ENCODE measurements at regions not wholly inside any gene's neighbourhood (a gene's known extent, or its start where the extent isn't known, plus 50 kb on each side); places are given as distances from the start of the nearest gene placed in this dataset.

- H2AFZ ChIP-seq (ENCODE audit: low read depth, low read length): no peak overlapping the region
- H3F3A ChIP-seq (ENCODE audit: insufficient read depth, low read length, poor library complexity, severe bottlenecking): no peaks in the 10 kb centered on the region
- H3K27me3 ChIP-seq (ENCODE audit: insufficient read depth, low read depth, low read length): no peaks in the 10 kb centered on the region
- H3K9me3 ChIP-seq (ENCODE audit: low read length): no peaks in the 10 kb centered on the region
- no peaks in the 10 kb centered on the region for H3K79me2 ChIP-seq (replicated peaks; ENCODE audit: insufficient read depth, low read length)
- H4K20me1 ChIP-seq (ENCODE audit: insufficient read depth): no peaks in the 10 kb centered on the region
- no peak overlapping the region for H3K4me2 ChIP-seq (ENCODE audit: low read length)
- H3K27ac ChIP-seq (ENCODE audit: low read length): no peak overlapping the region
- TF ChIP-seq, protein P1, sequence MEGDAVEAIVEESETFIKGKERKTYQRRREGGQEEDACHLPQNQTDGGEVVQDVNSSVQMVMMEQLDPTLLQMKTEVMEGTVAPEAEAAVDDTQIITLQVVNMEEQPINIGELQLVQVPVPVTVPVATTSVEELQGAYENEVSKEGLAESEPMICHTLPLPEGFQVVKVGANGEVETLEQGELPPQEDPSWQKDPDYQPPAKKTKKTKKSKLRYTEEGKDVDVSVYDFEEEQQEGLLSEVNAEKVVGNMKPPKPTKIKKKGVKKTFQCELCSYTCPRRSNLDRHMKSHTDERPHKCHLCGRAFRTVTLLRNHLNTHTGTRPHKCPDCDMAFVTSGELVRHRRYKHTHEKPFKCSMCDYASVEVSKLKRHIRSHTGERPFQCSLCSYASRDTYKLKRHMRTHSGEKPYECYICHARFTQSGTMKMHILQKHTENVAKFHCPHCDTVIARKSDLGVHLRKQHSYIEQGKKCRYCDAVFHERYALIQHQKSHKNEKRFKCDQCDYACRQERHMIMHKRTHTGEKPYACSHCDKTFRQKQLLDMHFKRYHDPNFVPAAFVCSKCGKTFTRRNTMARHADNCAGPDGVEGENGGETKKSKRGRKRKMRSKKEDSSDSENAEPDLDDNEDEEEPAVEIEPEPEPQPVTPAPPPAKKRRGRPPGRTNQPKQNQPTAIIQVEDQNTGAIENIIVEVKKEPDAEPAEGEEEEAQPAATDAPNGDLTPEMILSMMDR (IDR thresholded peaks at IDR 0.05; ENCODE audit: poor library complexity, severe bottlenecking): no peak
- TF ChIP-seq EZH2 (IDR thresholded peaks at IDR 0.05; ENCODE audit: borderline replicate concordance, insufficient read depth, low read length, poor library complexity, severe bottlenecking) (no peak), SMC3 (conservative IDR thresholded peaks at IDR 0.05; ENCODE audit: poor library complexity) (no peak), POLR2AphosphoS5 (IDR thresholded peaks at IDR 0.05) (no peak), RAD21 (conservative IDR thresholded peaks at IDR 0.05) (no peak), EP300 (conservative IDR thresholded peaks at IDR 0.05; ENCODE audit: poor library complexity, severe bottlenecking) (no peak), REST (IDR thresholded peaks at IDR 0.05; ENCODE audit: borderline replicate concordance) (no peak), MXI1 (conservative IDR thresholded peaks at IDR 0.05; ENCODE audit: poor library complexity, severe bottlenecking) (no peak), TAF1 (IDR thresholded peaks at IDR 0.05; ENCODE audit: low read depth) (no peak)
- H3K4me3 ChIP-seq (ENCODE audit: low read length): no peak overlapping the region
- no peaks in the 10 kb centered on the region for H3K36me3 ChIP-seq (ENCODE audit: insufficient read depth, low read length)
- no peaks in the 10 kb centered on the region for H3K9me2 ChIP-seq (ENCODE audit: insufficient read depth, low read length)
- H3K9ac ChIP-seq (ENCODE audit: low read length): no peak overlapping the region
Observed at GRCh38 chr3:87811953-87812352, 246.9 kb downstream of the CGGBP1 start.

GRCh38 chr3:87810452-87811016 is 248.3 kb downstream of the CGGBP1 start:
- no peak overlapping the region for H3K27ac ChIP-seq (ENCODE audit: low read length)
- TF ChIP-seq SMC3 (conservative IDR thresholded peaks at IDR 0.05; ENCODE audit: poor library complexity) (no peak), REST (IDR thresholded peaks at IDR 0.05; ENCODE audit: borderline replicate concordance) (no peak), EZH2 (IDR thresholded peaks at IDR 0.05; ENCODE audit: borderline replicate concordance, insufficient read depth, low read length, poor library complexity, severe bottlenecking) (no peak), EP300 (conservative IDR thresholded peaks at IDR 0.05; ENCODE audit: poor library complexity, severe bottlenecking) (no peak), RAD21 (conservative IDR thresholded peaks at IDR 0.05) (no peak), POLR2AphosphoS5 (IDR thresholded peaks at IDR 0.05) (no peak), MXI1 (conservative IDR thresholded peaks at IDR 0.05; ENCODE audit: poor library complexity, severe bottlenecking) (no peak), TAF1 (IDR thresholded peaks at IDR 0.05; ENCODE audit: low read depth) (no peak)
- TF ChIP-seq, protein P1 (IDR thresholded peaks at IDR 0.05; ENCODE audit: poor library complexity, severe bottlenecking): no peak
- H3K27me3 ChIP-seq (ENCODE audit: insufficient read depth, low read depth, low read length): no peaks in the 10 kb centered on the region
- H3K79me2 ChIP-seq (replicated peaks; ENCODE audit: insufficient read depth, low read length): no peaks in the 10 kb centered on the region
- H3K9me3 ChIP-seq (ENCODE audit: low read length): no peaks in the 10 kb centered on the region
- no peaks in the 10 kb centered on the region for H4K20me1 ChIP-seq (ENCODE audit: insufficient read depth)
- no peak overlapping the region for H3K4me3 ChIP-seq (ENCODE audit: low read length)
- no peaks in the 10 kb centered on the region for H3K9me2 ChIP-seq (ENCODE audit: insufficient read depth, low read length)
- H2AFZ ChIP-seq (ENCODE audit: low read depth, low read length): no peak overlapping the region
- no peaks in the 10 kb centered on the region for H3K36me3 ChIP-seq (ENCODE audit: insufficient read depth, low read length)
- H3K9ac ChIP-seq (ENCODE audit: low read length): no peak overlapping the region
- H3F3A ChIP-seq (ENCODE audit: insufficient read depth, low read length, poor library complexity, severe bottlenecking): no peaks in the 10 kb centered on the region
- no peak overlapping the region for H3K4me2 ChIP-seq (ENCODE audit: low read length)

Data from neural cell (in vitro differentiated cells).